Frontal cortex (tissue), 3 donors: ENCODE measurements at regions not wholly inside any gene's neighbourhood (a gene's known extent, or its start where the extent isn't known, plus 50 kb on each side); places are given as distances from the start of the nearest gene placed in this dataset.
"Not testable (repeated sequence)": the region's sequence is repeated elsewhere in the genome, so short reads cannot be mapped to it uniquely, and the experiment has no call there.

Experiments
- DNase-seq, 2 donors: peaks; one replicate each; pipeline ENCODE4 v3.0.0; 2012; ENCODE audit warnings: low spot score in 2 of 2
- FAIRE-seq: peaks from 2 replicates; lab custom pipeline; 2012; peaks lifted over from hg19 to GRCh38; lab: Jason Lieb, UNC
- donor health status: control.
- donor health status: control.
- donor health status: control.

DNA sequence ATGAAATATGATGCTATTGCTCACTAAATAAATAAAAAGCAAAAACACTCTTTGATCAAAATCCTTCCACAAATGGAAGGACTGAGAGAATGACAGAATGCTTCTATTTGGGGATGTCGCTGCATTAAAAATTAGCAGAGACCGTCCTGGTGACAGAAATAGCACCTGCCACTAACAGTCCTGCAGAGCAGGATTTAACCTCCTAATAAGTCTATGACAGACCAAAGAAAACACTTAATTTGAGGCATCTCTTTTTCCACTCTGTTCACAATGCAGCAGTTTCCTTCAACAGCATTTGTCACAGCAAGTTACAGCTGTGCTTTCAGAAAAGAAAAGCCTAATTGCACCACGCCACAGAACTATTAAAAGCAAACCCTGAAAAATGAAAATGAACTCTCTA is 140.6 kb upstream of the BEND6 start:
- FAIRE-seq (no peak), DNase-seq (no peak)

DNA sequence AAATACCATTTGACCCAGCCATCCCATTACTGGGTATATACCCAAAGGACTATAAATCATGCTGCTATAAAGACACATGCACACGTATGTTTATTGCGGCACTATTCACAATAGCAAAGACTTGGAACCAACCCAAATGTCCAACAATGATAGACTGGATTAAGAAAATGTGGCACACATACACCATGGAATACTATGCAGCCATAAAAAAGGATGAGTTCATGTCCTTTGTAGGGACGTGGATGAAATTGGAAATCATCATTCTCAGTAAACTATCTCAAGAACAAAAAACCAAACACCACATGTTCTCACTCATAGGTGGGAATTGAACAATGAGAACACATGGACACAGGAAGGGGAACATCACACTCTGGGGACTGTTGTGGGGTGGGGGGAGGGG is 142.1 kb upstream of the BEND6 start:
- not testable (repeated sequence) for FAIRE-seq, DNase-seq

DNA sequence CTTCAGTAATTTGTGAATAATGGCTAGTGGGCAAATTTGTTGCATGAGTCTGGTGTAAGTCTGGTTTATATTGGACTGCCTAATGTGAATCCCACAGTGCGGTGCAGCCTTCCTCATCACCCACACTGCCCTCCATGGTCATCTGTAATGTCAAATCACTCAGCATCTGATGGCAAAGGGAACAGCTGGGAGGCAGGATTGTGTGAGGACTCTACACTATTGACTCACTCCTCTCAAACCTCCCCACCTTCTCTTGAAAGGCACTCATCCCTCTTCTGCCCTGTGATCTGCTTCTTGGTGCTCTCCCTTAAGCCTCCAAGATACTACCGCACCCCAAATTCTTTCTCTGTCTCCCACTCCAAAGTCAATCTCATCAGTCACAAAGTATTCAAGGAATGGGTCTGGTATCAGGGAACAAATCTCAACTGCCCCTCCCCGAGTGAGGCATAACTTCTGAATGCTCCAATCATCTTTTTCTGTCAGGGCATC is 146.0 kb upstream of the BEND6 start:
- no peak for FAIRE-seq

DNA sequence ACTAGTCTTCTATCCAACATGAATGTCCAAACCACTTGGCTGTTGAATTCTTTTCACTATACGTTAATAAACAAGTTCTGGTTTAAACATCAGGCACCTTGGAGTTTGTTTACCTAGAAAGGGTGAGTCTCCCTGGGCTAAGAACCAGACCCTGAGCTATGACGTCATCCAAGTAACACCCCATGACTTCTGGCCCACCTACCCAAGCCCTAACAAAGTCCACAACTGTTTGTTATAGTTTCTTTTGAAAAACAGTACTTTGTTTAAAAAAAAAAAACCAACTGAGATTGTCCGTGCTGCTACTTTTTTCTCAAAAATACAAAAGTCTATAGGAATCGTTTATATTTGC is 146.9 kb upstream of the BEND6 start:
- FAIRE-seq (no peak), DNase-seq (no peak)

More for the DNA sequence above, 146.0 kb upstream of the BEND6 start:
- DNase-seq: no peak

DNA sequence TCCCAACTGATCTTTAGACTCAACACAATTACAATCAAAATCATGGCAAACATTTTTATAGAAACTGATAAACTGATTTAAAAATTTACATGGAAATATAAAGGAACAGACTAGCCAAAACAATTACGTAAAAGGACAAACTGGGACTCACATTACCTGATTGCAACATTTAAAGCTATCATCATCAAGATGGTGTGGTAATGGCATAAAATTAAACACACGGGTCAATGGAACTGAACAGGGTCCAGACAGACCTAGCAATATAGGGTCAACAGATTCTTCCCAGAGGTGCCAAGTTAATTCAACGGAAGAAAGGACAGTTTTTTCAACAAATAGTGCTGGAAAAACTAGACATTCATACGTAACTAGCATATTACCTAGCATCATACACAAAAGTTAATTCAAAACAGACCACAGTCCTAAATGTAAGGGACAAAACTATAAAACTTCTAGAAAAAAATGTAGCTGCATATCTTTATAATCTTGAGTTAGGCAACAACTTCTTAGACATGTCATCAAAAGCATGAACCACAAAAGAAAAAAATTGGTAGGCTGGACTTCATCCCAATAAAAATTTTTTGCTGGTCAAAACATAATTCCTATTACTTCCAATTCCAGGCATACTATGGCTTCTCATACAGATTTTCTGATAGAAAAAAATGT is 147.4 kb upstream of the BEND6 start:
- no peak for DNase-seq
- no peak for FAIRE-seq

DNA sequence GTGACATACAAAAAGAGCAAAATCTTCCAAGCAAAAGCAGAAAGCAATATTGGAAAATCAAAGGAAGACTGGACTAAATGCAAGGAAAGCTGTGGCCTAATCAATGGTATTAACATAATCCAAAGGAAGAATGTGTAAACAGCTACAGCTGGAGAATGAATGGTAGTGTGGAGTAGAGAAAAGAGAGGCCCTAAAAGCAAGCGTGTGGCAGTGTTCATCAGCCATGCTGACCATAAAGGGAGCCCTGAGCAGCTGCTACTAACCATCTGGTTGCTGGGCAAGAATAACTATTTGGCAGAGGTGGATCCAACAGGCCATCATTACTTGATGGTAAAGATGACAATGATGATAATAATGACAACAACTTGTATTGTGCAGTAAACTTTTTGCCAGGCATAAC is 148.5 kb upstream of the BEND6 start:
- DNase-seq: no peak

DNA sequence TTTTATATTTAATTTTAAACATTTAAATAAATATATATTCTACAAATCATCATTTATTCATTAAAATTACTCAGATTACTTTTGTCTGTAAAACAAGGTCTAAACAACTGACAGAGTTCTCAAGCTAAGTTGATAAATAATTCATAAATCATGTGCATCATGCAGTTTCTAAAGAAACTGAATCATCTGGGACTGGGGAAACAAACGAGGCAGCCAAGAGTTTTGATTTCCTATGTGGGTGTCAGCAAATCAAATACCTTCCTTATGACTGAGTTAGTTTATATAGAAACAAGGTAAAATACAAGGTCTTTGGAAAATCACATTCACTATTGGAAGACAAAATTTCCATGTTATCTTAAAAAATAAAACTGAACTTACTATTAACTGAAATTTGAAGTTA is 149.9 kb upstream of the BEND6 start:
- DNase-seq: no peak
- FAIRE-seq: peak; percentile 92

More for the DNA sequence above, 148.5 kb upstream of the BEND6 start:
- no peak for FAIRE-seq

DNA sequence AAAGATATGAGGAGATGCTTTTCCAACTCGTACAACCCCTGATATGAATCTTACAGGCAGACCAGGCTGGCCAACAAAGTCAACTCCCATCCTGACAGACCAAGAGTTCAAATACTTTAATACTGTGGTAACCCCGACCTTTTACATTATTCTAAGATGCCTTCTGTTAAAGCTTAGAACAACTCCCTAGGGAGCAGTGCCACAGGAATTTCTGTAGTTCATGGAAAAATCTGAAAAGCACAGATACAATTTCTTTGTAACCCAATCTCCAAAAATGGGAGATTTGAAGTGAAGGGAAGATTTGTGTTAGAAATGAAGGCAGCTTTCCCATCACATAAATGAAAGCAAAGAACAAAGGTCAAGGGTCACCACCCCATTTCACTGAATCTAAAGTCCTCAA is 151.3 kb upstream of the BEND6 start:
- FAIRE-seq: no peak

DNA sequence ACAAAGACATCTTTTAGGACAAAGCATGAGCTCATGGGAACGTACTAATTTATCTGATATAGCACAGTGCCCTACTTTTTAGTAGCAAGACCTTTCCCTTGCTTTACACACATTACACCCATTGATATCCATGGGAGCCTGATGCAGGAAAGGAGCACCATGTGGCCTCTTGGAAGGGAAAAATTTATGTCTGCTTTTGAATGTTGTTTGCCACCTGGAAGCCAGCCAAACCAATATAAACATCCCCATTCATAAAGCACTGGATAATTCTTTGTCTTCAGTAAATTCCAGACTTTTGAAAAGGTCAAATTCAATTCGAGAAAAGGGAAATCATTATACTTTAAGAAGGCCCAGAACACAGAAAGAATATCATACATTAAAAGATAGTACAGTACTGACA is 152.3 kb upstream of the BEND6 start:
- no peak for FAIRE-seq
- DNase-seq: no peak

More for the DNA sequence above, 151.3 kb upstream of the BEND6 start:
- no peak for DNase-seq

DNA sequence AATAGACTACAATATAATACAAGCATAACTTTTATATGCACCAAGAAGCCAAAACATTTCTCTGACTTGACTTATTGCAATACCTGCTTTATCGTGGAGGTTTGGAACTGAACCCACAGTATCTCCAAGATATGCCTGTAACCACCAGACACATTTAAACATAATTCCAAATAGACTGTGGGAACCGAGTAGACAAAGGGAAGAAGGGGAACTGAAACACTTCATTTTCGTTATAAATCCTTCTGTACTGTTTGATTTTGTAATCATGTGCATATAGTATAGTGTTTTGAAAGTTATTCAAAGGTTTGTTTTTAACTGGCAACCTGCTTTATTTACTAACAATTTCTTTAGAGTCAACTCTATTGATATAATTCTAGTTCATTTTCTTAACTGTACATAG is 154.9 kb upstream of the BEND6 start:
- no peak for DNase-seq
- FAIRE-seq: no peak

DNA sequence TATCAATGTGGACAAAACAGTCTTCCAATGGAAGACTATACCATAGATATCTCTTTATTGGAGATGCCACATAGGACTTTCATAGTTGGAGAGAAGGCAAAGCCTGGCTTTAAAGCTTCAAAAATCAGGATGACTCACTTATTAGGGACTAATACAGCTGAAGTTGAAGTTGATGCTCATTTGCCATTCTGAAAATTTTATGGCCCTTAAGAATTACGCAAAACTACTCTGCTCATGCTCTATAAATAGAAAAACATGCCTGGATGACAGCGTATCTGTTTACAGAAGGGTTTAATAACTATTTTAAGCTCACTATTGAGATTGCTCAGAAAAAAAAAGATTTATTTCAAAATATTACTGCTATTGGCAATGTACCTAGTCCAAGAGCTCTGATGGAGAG is 155.5 kb upstream of the DST start:
- FAIRE-seq (no peak), DNase-seq (no peak)

DNA sequence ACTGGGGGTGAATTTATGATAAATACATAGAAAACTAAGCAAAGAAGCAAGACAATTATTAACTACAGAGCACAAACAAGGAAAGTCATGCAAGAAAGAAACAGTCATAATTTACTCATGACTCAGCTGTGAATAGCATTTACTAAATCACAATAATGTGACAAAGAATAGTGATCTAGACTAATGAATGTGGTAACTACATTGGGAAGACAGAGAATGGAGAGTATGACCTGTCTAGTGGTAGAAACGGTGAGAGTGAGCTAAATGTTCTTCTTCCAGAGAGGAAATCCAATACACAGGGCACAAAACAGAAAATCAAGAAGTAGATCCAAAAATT is 153.5 kb upstream of the DST start:
- DNase-seq (no peak), FAIRE-seq (no peak)

DNA sequence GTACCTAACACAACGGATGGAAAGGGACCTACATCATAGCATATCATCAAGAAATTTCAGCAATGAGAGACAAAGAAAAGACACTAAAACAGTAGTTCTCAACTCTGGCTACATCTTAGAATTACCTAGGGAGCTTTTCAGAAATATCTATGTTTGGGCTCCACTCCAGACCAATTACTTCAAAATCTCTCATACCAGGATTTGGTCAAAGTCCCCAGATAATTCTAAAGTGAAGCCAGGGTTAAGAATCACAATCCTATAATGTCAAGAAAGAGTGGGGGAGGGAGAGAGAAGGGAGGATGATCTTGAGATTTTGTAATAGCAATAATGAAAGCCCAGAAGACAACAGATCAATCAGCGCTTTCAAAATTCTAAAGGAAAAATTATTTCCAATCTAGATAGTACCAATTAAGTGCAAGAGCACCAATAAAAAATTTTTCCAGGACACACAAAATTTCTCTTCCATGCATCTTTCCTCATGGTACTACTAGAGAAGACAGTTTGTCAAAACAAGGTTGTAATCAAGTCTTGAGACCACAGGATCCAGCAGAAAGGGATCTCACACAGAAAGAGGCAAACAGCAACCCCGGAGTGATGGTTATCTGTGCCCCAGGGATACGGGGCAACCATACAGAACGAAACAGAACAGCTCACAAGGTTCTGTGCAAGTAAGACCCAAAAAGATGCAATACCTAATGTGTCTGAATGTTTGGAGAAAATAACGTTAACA is 152.9 kb upstream of the DST start:
- FAIRE-seq (no peak), DNase-seq (no peak)

DNA sequence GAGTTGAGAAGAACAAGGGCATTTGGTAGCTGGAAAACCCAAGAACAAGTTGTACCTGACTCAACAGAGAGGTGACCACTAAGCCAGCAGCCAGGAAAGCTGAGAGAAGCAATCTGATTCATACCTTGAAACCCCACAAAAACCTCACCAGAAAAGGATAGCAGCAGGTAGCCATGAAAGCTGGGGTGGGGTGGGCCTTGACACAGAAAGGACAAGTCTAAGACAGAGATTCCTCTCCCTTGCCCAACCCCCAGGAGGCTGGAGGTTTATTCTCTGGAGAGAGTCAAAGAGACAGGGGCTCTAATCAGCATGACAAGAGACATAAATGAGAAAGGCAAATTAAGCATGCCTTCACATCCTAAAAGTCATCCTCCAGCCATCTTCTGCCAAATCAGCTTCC is 151.7 kb upstream of the DST start:
- DNase-seq: no peak
- no peak for FAIRE-seq

DNA sequence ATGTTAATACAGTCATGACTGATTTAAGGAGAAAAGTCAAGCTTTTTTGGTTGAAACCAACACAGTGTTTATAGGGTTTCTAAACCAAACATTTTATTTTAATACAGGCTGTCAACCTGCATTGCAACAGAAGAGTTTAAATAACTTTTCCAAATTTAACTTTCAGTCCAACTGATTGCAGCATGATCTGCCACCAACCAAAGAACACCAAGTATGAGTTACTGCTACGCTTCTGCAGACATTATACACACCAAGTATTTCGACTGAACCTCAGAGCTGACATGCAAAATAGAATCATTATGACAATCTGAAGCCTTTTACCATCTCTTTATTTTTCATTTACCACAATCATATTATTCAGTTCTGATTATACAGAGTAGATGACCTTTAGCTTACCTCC is 151.2 kb upstream of the DST start:
- no peak for FAIRE-seq
- DNase-seq: no peak

DNA sequence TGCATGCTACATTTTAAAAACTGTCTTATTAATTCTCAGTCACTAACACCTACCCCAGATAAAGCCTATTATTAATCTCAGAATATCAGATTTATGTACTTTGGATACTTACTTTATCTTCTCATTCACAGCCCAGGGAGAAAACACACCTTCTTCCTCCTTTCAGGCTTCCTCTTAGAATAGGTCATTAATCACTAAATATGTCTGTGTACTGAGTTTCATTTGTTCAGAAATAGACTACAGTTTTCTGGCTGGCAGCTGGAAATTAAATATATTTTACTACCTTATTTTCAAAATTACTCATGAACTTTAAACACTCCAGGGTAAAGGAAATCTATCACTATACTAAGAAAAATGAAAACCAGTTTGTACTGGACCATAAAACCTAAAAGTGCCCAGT is 147.7 kb upstream of the DST start:
- no peak for FAIRE-seq
- DNase-seq: no peak

DNA sequence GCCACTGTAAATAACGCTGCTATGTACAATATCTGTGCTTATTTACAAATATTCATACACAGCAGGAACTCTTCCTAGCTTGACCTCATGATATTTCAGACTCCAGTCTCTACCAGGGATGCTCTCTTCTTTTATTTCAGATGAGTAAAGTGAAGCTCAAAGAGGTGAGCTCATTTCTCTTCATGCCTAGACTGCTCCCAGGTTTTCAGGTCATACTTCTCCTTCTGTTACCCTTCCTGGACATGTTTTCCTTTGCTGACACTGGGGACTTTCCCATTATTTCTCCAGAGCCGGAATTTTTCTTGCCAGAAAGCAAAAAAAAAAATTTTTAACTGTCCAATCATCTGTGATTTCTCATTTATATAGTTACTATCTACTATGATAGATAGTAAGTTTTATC is 147.2 kb upstream of the DST start:
- FAIRE-seq: no peak
- no peak for DNase-seq

DNA sequence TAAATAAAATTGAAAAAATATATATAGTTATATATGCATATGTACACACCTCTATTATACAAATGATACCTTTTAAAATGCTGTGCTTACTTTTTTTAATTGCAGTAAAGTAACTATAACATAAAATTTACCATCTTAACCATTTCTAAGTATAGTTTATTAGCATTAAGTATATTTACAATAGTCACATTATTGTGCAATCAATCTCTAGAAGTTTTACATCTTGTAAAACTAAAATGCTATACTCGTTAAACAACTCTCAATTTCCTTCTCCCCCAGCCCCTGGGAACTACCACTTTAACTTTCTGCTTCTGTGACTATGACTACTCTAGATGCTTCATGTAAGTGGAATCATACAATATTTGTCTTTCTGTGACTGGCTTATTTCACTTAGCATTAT is 146.7 kb upstream of the DST start:
- no peak for FAIRE-seq
- DNase-seq: no peak

DNA sequence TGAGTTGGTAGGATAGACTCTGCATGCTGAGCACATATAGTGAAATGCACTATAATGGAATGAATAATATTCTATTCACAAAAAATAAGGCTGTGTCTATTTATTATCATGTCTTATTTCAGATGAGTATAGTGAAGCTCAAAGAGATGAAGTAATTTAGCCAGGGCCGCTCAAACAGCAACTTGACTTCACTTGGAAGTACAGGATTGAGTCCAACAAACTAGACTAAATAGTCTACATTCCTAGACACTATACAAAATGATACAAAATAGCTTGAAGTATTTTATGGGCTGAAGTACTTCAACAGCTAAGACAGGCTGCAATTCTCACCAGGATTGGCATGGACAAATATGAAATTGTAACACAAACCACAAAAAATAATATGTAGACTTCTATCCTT is 144.5 kb upstream of the DST start:
- no peak for FAIRE-seq
- DNase-seq: no peak

DNA sequence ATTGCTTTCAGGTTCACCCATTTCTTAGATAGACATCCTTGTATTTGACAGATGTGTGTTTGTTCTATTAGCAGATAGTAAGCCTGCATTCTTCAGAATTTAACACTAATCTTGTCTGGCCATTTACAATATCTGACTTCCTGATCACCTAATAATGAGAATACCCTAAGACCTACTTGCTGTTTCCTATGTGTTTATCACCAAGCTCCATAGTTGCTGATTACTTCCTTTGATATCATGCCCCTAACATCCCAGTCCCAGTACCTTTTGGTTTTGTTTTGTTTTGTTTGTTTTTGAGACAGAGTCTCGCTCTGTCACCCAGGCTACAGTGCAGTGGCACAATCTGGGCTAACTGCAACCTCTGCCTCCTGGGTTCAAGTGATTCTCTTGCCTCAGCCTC is 143.6 kb upstream of the DST start:
- FAIRE-seq: no peak
- no peak for DNase-seq

DNA sequence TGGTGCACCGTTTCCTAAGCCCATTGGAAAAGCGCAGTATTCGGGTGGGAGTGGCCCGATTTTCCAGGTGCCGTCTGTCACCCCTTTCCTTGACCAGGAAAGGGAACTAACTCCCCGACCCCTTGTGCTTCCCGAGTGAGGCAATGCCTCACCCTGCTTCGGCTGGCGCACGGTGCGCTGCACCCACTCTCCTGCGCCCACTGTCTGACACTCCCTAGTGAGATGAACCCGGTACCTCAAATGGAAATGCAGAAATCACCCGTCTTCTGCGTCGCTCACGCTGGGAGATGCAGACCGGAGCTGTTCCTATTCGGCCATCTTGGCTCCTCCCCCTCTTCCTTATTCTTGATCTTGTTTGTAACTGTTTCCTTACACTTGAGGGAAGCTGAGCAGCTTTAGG is 142.8 kb upstream of the DST start:
- FAIRE-seq, DNase-seq: not testable (repeated sequence)

DNA sequence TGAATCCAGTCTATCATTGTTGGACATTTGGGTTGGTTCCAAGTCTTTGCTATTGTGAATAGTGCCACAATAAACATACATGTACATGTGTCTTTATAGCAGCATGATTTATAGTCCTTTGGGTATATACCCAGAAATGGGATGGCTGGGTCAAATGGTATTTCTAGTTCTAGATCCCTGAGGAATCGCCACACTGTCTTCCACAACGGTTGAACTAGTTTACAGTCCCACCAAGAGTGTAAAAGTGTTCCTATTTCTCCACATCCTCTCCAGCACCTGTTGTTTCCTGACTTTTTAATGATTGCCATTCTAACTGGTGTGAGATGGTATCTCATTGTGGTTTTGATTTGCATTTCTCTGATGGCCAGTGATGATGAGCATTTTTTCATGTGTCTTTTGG is 137.4 kb upstream of the DST start:
- DNase-seq, FAIRE-seq: not testable (repeated sequence)
